ENCODE measurements at regions not wholly inside any gene's neighbourhood (a gene's known extent, or its start where the extent isn't known, plus 50 kb on each side); places are given as distances from the start of the nearest gene placed in this dataset.

DNA sequence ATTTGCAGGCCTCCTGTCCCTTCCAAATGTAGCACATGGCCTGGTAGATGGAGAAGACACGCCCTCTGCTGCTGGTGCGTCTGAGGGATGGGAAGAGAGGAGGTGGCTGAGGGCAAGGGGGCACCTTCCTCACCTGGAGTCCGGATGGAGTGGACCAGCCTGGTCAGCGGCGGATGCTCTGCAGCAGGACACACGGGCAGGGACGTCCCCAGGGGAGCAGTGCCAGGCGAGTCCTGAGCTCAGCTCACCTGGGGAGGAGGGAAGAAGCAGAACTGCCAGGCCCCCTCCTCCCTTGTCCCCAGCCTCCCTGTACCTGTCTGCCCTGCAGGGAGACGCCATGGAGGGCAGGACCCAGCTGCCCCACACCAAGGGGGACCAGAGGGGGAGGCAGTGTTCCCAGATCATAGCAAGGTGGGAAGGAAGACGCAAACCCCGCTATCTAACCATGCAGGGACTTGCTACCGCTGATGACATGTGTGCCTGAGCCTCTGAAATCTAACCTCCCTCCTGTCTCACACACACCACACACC, 1495.9 kb downstream of the BRD1 start:
- Histone ChIP-seq H3K36me3 (ENCODE audit: insufficient read depth, low read length) (no peaks in the 10 kb centered on the region), H3K27ac (no peak overlapping the region), H3K4me3 (no peak overlapping the region), H3K9ac (ENCODE audit: insufficient read length) (no peak overlapping the region), H3K9me3 (ENCODE audit: low read depth, low read length) (no peaks in the 10 kb centered on the region)
- no peak for DNase-seq (ENCODE audit: low read depth, low spot score)
- TF ChIP-seq POLR2AphosphoS5 (IDR thresholded peaks at IDR 0.05; ENCODE audit: borderline replicate concordance, low read depth, low read length) = no peak
- no peak for TF ChIP-seq EZH2 (IDR thresholded peaks at IDR 0.05)
- TF ChIP-seq FOXP2 (optimal IDR thresholded peaks at IDR 0.05; ENCODE audit: control extremely low read depth, extremely low read length, insufficient read depth) = no peak

DNA sequence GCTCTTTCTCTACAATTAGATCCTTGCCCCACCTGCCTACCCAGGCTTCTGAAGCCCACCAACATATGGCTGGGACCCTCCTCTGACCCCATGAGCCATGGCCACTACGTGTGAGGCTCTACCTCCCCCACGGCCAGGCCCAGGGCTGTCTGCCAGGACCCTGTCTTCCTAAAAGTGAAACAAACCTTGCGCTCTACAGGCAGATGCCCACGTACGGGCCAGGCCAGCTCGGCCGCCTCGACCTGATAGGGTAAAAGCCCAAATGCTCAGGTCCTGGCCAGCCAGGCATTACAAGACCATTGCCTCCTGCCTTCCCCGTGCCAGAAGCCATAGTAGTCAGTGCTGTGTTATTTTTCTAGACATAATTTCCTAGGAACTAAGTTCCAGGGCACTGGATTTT, 1496.4 kb downstream of the BRD1 start:
- H3K36me3 ChIP-seq (ENCODE audit: insufficient read depth, low read length) = no peaks in the 10 kb centered on the region
- H3K9me3 ChIP-seq (ENCODE audit: low read depth, low read length) = no peaks in the 10 kb centered on the region
- H3K9ac ChIP-seq (ENCODE audit: insufficient read length) = no peak overlapping the region
- DNase-seq (ENCODE audit: low read depth, low spot score) = no peak
- no peak for TF ChIP-seq POLR2AphosphoS5 (IDR thresholded peaks at IDR 0.05; ENCODE audit: borderline replicate concordance, low read depth, low read length)
- TF ChIP-seq EZH2 (IDR thresholded peaks at IDR 0.05) = no peak
- TF ChIP-seq FOXP2 (optimal IDR thresholded peaks at IDR 0.05; ENCODE audit: control extremely low read depth, extremely low read length, insufficient read depth) = no peak
- no peak overlapping the region for H3K4me3 ChIP-seq
- H3K27ac ChIP-seq = no peak overlapping the region

GRCh38 chr22:48327721-48328120, 1500.0 kb downstream of the BRD1 start:
- H3K4me3 ChIP-seq = no peak overlapping the region
- no peaks in the 10 kb centered on the region for H3K36me3 ChIP-seq (ENCODE audit: insufficient read depth, low read length)
- no peak overlapping the region for H3K9ac ChIP-seq (ENCODE audit: insufficient read length)
- no peak for TF ChIP-seq POLR2AphosphoS5 (IDR thresholded peaks at IDR 0.05; ENCODE audit: borderline replicate concordance, low read depth, low read length)
- TF ChIP-seq FOXP2 (optimal IDR thresholded peaks at IDR 0.05; ENCODE audit: control extremely low read depth, extremely low read length, insufficient read depth) = no peak
- no peak for TF ChIP-seq EZH2 (IDR thresholded peaks at IDR 0.05)
- 0 out of 2 replicates have a peak, but pooled peaks cover 2% of the 10 kb centered on the region for H3K9me3 ChIP-seq (ENCODE audit: low read depth, low read length)
- H3K27ac ChIP-seq = no peak overlapping the region
- no peak for DNase-seq (ENCODE audit: low read depth, low spot score)

DNA sequence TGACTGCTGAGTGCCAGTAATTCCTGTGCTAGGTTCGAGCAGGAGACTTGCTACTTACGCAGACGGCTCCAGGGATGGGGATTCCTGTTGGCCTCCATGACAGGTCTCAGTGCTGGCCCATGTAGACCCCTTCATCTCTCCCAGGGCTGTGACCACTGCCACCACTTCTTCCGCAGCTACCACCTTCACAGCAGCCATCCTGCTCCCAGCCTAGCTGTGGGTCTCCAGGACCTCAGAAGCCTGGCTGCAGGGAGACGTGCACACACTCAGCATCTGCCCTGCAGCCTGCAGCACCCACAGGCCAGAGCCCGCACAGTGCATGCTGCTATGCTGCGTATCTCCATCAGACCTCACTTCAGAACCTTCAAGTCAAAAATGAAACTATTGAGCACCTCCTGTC, 1503.9 kb downstream of the BRD1 start:
- 0 out of 2 replicates have a peak, but pooled peaks cover 2% of the 10 kb centered on the region for H3K9me3 ChIP-seq (ENCODE audit: low read depth, low read length)
- H3K9ac ChIP-seq (ENCODE audit: insufficient read length) = no peak overlapping the region
- no peaks in the 10 kb centered on the region for H3K36me3 ChIP-seq (ENCODE audit: insufficient read depth, low read length)
- DNase-seq (ENCODE audit: low read depth, low spot score) = no peak
- no peak for TF ChIP-seq POLR2AphosphoS5 (IDR thresholded peaks at IDR 0.05; ENCODE audit: borderline replicate concordance, low read depth, low read length)
- no peak for TF ChIP-seq EZH2 (IDR thresholded peaks at IDR 0.05)
- TF ChIP-seq FOXP2 (optimal IDR thresholded peaks at IDR 0.05; ENCODE audit: control extremely low read depth, extremely low read length, insufficient read depth) = no peak
- H3K4me3 ChIP-seq = no peak overlapping the region
- no peak overlapping the region for H3K27ac ChIP-seq

DNA sequence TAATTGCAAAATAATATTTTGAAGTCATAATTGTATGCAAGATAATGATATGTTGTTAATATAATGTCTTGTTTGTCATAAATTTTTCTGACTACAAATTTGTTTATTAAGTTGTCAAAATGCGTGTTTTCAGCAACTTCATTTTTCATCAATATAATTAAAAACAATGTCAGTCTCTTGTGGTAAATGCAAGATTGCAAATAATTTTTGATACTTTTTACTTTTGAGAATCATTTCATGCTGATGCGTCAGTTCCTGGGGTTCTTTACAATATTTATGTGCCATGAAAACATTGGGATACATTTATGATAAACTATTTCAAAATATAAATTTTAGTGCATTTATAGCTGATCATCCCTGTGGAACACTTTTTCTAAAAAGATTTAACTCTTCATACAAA, 1504.8 kb downstream of the BRD1 start:
- DNase-seq (ENCODE audit: low read depth, low spot score) = no peak
- no peak for TF ChIP-seq FOXP2 (optimal IDR thresholded peaks at IDR 0.05; ENCODE audit: control extremely low read depth, extremely low read length, insufficient read depth)
- H3K9ac ChIP-seq (ENCODE audit: insufficient read length) = no peak overlapping the region
- H3K4me3 ChIP-seq = no peak overlapping the region
- H3K27ac ChIP-seq = no peak overlapping the region
- H3K36me3 ChIP-seq (ENCODE audit: insufficient read depth, low read length) = no peaks in the 10 kb centered on the region
- 0 out of 2 replicates have a peak, but pooled peaks cover 2% of the 10 kb centered on the region for H3K9me3 ChIP-seq (ENCODE audit: low read depth, low read length)

- Histone ChIP-seq H3K4me3 (no peak overlapping the region), H3K36me3 (ENCODE audit: insufficient read depth, low read length) (no peaks in the 10 kb centered on the region), H3K27ac (peak overlapping the region; percentile 77), H3K9me3 (ENCODE audit: low read depth, low read length) (0 out of 2 replicates have a peak, but pooled peaks cover 2% of the 10 kb centered on the region), H3K9ac (ENCODE audit: insufficient read length) (no peak overlapping the region)
- DNase-seq (ENCODE audit: low read depth, low spot score) = no peak
- TF ChIP-seq FOXP2 (optimal IDR thresholded peaks at IDR 0.05; ENCODE audit: control extremely low read depth, extremely low read length, insufficient read depth) (no peak), POLR2AphosphoS5 (IDR thresholded peaks at IDR 0.05; ENCODE audit: borderline replicate concordance, low read depth, low read length) (no peak)
Measured at GRCh38 chr22:48321986-48322545, 1505.6 kb downstream of the BRD1 start.

- Histone ChIP-seq H3K36me3 (ENCODE audit: insufficient read depth, low read length) (no peaks in the 10 kb centered on the region), H3K4me3 (peak overlapping the region; percentile 48), H3K9ac (ENCODE audit: insufficient read length) (peak overlapping the region; percentile 31), H3K9me3 (ENCODE audit: low read depth, low read length) (0 out of 2 replicates have a peak, but pooled peaks cover 2% of the 10 kb centered on the region), H3K27ac (peak overlapping the region; percentile 77)
- no peak for DNase-seq (ENCODE audit: low read depth, low spot score)
- TF ChIP-seq POLR2AphosphoS5 (IDR thresholded peaks at IDR 0.05; ENCODE audit: borderline replicate concordance, low read depth, low read length) (no peak), EZH2 (IDR thresholded peaks at IDR 0.05) (no peak), FOXP2 (optimal IDR thresholded peaks at IDR 0.05; ENCODE audit: control extremely low read depth, extremely low read length, insufficient read depth) (no peak)
Measured at GRCh38 chr22:48320683-48321451, 1506.8 kb downstream of the BRD1 start.

DNA sequence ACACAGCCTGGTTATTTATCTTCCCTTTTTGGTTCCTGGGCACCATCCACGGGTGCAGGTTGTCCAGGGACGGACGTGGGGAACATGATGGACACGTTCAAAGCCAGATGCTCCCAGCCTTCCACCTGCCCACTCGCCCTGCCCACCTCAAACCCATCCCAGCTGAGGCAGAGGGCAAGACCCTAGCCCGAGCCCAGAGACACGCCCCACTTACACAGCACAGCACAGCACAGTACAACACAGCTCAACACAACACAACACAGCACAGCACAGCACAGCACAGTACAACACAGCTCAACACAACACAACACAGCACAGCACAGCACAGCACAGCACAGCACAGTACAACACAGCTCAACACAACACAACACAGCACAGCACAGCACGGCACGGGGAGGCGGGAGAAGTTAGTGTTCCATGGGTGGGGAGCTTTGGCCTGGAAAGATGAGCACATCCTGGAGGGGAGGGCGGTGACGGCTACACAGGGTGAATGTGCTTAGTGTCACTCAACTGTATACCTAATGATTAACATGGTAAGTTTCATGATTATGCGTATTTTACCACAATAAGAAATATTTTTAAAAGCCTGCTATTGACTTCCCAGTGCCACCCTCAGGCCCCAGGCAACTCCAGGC, 1507.5 kb downstream of the BRD1 start:
- no peak for DNase-seq (ENCODE audit: low read depth, low spot score)
- Histone ChIP-seq H3K27ac (no peak overlapping the region), H3K9me3 (ENCODE audit: low read depth, low read length) (0 out of 2 replicates have a peak, but pooled peaks cover 2% of the 10 kb centered on the region), H3K4me3 (no peak overlapping the region), H3K9ac (ENCODE audit: insufficient read length) (no peak overlapping the region), H3K36me3 (ENCODE audit: insufficient read depth, low read length) (no peaks in the 10 kb centered on the region)
- no peak for TF ChIP-seq FOXP2 (optimal IDR thresholded peaks at IDR 0.05; ENCODE audit: control extremely low read depth, extremely low read length, insufficient read depth)
- no peak for TF ChIP-seq POLR2AphosphoS5 (IDR thresholded peaks at IDR 0.05; ENCODE audit: borderline replicate concordance, low read depth, low read length)
- TF ChIP-seq EZH2 (IDR thresholded peaks at IDR 0.05) = no peak
